NCI-H345 treated with DMSO at 0.1 percent for 48 hours (cell line): ENCODE measurements at regions not wholly inside any gene's neighbourhood (a gene's known extent, or its start where the extent isn't known, plus 50 kb on each side); places are given as distances from the start of the nearest gene placed in this dataset.

Source experiments
- DNase-seq: peaks from one replicate; lab custom pipeline; 2025; ENCODE audit not compliant: unreplicated experiment; lab: John Stamatoyannopoulos, UW

DNA sequence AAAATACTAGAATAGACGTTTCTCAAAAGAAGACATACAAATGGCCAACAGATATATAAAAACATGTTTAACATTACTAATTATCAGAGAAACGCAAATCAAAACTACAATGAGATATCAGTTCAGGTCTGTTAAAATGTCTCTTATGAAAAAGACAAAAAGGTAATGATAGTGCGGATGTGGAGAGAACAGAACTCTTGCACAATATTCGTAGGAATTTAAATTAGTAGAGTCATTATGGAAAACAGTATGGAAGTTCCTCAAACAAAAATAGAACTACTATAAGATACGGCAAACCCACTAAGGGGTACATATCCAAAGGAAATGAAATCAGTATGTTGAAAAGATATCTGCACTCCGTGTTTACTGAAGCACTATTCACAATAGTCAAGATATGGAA, 167.5 kb upstream of the CWC22 start:
- DNase-seq = no peak

DNA sequence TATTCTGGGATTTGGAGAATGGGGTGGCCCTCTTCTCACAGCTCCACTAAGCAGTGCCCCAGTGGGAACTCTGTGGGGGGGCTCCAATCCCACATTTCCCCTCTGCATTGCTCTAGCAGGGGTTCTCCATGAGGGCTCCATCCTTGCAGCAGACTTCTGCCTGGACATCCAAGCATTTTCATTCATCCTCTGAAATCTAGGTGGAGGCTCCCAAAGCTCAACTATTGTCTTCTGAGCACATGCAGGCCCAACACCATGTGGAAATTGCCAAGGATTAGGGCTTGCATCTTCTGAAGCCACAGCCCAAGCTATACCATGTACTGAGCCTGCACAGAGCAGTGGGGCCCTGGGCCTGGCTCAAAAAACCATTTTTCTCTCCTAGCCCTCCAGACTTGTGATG, 162.4 kb upstream of the CWC22 start:
- no peak for DNase-seq

DNA sequence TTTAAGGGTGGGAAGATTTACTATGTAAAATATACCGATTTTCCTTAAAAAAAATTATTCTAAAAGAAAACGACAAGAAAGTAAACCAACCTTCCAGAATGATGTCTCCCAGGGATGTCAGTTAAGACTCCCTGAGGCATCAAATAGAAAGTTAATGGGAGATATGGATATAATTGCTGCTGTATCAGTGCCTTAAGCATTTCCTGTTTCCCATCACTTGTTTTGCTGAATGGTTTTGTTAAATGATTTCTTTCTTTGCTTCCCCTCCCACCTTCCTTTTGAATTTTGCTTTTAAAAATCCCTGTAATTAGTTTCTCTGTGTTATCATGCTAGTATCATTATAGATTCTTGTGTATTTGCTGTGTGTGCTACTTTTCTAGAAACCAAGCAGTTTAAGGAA, 154.3 kb upstream of the CWC22 start:
- DNase-seq = no peak

DNA sequence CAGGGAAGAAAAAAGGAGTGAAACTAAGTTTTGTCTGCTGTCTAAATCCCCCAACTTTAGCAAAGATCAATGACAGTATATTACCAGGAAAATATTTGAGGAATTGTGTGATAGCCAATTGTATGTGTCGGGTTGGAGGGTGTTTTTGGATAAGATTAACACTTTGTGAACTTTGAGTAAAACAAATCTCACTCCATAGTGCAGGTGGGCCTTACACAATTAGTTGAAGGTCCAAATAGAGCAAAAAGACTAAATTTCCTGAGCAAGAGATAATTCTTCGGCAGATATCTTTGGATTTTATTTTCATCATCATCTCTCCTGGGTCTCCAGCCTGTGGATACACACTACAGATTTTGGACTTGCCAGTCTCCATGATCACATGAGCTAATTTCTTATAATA, 152.8 kb upstream of the CWC22 start:
- no peak for DNase-seq

DNA sequence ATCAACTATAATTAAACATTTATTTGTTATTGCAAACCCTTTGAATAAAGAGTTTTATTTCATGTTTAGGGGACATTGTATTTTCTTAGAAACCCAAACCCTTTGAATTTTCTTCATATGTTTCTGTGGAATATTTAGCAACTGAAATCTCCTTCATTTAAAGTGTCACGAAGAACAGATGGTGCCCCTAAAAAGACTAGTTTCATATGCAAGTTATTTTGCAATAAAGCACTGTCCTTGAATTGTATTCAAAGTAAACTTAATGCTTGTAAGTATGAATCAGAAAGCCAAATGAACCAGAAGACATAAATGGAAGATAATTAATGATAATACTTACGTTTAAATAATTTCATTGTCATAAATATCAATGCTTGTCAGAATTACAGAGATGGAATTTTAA, 151.9 kb upstream of the CWC22 start:
- DNase-seq = no peak

DNA sequence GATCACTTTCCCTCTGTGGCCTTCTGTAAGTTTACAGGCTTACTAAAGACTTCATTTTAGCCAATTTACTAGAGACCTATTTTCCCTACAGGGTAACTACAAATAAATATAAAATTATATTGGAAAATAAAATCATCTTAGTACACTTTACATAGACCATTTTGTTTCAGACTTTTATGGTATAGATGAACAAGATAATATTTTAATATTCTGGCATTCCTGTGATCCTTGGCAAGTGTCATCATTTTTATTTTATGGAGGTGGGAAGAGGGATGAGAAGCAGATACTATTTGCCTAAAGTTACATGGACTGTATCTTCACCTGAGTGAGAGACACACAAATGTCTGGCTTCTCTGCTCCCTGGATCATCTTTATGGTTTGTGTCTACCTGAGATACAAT, 149.6 kb upstream of the CWC22 start:
- no peak for DNase-seq

DNA sequence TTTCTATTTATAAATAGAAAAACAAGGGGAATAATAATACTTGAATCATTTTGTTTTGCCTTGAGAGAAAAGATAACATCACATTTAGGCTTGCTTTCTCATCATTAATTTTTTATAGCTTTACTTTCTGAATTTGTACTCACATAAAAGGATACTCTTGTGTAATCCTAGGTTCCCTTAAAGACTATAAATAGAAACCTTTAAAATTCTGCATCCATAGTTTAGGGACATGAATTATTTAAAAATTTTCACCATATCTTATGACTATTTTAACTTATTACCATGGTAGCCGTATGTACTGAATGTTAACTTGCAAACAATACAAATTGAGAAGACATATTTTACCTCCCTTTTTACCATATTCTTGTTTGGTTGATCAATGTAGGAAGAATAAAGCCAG, 143.5 kb upstream of the CWC22 start:
- DNase-seq = no peak

DNA sequence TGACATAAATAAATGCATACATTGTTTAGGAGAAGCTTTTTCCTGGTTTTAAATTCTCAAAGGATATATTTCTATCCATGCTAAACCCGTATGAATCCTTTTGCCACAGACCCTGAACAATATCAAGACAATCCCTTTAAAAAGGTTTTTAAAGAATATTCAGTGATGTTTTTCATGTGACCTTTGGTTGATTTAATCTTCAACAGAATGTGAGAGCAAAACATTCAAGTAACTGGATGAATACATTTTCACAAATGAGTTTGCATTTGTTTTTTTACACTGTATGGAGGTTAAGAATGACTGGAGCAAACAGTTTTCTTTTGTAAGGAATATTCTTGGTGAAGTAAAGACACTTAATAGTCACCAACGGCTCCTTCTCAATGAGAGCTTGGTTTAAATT, 139.4 kb upstream of the CWC22 start:
- no peak for DNase-seq

DNA sequence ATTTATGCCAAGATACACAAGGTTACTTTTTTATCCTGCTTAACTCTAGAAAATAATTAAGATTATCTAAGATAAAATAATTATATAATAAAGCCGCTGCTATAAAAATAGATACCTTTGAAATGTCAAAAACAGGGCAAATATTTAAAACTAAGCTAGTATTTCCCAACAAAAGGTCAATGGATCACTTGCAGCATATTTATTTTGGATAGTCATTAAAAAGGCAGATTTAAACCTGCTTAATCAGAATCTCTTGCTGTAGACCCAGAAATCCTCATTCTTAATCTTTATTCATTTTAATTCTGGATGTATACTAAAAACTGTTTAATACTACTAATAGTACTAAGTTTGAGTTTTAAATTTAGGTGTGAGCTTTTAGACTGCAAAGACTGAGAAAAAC, 139.0 kb upstream of the CWC22 start:
- DNase-seq = no peak

DNA sequence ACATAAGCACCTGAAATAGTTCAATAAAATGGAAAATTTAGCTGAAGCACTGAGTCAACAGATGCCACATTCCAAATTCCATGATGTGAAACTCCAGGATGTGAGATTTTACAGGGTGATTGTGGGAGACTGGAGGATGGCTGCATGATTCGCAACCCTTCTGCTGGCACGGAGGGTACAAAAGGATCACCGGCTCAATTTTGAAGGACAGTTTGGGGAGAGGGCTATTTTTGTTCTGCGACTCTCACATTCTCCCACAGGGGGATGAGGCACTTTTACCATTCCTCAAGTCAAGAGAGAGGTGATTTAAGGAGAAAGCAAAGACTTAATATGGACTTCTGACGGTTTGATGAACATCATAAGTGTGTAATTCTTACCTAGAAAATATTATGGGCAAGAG, 138.1 kb upstream of the CWC22 start:
- DNase-seq = no peak

DNA sequence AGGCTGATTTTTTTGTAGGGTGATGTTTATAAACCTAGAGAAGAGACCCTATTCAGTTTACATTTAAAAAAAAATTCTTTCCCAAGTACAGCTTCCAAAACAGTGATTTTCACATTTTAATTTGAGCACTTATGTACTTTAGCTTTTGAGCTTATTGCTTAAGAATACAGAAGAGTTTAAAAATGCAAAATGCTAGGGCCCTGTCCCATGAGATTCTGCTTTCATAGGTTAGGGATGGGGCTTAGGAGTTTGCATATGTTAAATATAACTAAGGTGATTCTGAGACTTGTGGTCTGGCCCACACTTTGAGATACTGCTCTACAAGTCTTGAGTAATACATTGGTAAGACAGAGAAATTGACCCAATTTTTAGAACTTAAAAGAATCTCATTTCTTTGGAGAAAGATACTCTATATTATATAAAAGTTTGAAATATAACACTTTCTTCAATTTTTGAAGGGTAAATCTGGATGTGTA, 137.3 kb upstream of the CWC22 start:
- no peak for DNase-seq

DNA sequence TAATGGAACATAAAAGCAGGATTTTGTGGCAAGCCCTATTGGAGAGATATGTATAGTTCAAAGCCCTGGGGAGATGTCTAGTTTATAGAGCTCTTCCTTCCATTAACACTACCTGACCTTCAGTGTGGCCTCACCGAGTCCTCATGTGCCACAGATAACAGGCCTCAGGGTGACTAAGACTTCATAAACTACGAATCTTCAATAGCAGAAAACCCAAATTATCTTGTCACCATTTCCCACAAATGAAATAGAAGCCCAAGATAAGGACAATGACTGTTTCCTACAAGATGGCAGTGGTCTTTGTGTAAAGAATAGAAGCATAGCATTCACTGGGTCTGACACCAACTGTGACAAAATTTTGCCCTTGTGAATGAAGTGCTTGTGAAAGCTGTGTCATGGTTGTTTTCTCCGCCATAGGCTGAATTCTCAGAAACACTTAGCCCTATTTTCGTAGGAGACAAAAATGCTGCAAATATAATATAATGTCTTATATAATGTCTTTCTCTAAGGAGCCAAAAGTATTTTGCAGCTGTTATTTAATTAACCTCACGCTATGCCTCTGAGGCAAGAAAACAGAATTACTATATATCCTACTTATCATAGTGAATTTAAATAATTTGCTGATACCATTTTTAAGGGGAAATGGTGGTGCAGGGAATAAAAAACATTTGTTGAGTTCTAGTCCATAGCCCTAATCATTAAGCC, 136.7 kb upstream of the CWC22 start:
- no peak for DNase-seq

DNA sequence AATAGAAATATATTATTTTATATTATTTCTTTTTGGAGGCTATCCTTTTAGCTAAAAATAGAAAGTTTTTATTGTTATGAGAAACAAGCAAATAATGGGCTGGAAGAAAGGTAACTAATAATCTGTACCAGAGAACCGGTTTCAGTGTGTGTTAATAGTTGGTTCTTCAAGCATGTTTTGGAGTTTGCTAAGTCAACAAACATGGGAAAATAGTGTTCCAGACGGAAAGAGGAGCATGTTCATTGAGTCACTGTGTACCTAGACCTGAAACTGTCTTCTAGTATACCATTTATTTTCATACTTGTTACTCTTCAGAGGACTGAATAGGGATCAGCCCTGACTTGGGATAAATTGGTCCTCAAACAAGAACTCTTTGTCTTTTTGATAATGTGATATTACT, 134.5 kb upstream of the CWC22 start:
- DNase-seq = no peak

DNA sequence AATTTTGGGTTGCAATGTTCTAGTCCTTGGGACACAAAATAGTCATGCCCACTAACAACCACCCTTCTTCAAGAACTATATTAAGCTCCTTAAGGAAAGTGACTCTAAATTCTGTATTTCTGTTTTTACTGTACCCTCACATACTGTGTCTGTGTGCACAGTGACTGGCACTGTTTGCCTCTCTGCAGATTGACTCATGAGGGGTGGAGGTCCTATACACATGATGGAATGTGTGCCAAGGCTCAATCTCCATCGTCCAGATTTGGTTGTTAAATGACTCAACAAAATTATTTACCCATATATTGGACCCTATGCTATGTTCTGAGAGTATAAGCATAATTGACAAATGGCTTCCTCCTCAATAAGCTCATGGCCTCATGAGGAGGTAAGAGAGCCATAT, 126.6 kb upstream of the CWC22 start:
- no peak for DNase-seq

DNA sequence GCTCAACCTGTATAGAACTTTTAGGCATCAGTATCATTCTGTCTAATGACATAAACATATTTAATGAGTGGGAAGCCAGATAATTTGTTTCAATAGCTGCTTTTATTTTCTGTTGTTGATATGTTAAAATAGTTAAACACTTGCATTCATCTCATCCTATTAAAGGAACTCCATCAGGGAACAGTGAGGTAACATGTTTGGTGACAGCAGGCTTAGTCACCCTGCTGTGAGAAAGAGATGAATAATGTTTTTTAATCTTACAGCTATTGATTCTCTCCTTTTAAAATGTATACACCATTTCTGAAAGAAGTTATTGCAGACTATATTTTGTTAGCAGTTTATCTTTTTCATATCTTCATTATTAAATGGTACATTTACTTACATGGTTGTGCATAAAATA, 123.3 kb upstream of the CWC22 start:
- DNase-seq = no peak

DNA sequence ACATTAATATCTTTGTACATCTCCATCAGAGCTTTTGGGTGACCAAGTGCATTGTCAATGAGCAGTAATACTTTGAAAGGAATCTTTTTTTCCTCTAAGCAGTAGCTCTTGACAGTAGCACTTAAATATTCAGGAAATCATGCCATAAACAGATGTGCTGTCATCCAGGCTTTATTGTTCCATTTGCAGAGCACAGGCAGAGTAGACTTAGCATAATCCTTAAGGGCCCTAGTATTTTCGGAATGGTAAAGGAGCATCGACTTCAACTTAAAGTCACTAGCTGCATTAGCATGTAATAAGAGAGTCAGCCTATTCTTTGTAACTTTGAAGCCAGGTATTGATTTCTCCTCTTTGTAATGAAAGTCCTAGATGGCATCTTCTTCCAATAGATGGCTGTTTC, 121.8 kb upstream of the CWC22 start:
- DNase-seq = no peak

DNA sequence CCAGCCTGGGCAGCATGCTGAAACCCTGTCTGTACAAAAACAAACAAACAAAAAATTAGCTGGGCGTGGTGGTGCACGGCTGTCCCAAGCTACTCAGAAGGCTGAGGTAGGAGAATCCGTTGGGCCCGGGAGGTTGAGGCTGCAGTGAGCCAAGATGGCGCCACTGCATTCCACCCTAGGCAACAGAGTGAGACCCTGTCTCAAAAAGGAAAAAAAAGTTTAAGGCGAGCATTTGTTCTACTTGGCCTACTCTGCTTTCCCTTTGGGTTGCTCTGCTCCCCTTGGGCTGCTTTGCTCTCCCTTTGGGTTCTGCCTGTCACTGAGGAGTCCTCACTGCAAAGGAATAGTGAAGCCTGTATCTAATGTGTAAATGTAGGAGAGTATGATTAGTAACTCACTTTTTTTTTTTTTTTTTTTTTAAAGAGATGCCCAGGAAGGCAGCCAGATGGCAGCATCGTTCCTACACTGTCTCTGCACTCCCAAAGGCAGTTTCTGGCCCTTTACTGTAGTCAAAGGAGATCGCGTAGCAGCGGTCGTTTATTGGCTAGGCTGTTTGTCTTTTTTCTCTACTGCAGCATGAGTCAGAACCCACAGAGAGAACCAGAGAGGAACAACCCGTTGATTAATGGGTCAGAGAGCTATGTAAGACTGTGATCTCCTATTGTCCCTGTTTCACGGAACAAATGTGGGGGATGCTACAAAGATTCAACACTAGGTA, 118.3 kb upstream of the CWC22 start:
- peak; percentile 36 for DNase-seq

DNA sequence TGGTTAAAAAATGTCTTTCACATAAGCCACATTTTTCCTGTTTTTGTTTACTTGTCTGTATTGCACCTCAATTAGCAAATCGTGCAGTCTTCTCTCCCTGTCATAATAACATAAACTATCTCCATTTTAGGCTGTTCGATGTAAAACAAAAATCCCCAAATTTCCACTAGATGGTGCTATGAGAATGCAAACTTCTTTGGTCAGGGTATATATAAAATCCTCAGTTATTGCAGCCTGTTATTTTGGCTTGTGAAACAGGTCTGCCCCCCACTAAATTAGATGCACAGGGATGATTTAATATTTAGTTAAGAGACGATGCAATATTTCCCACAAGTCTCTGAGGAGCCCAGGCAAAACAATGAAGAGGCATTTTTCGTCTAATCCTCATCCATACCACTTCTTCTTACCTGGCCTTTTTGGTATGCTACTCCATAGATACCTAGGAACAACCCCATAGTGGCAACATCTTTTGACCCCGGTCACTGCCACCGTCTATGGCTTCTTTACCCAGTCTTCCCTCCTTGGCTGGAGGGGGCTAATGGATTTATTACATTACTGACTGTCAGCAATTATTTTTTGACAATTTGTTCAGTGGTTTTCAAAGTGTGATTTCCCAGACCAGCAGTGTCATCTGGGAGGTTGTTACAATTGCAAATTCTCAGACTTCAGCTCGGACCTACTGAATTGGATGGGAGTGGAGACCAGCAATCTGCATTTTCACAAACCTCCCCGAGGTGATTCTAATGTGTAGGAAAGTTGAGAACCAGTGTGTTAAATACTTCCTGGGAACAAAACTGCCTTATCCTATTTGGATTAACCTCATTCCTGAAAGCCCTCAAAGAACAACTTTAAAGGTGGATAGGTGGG, 117.4 kb upstream of the CWC22 start:
- DNase-seq = peak; percentile 29

DNA sequence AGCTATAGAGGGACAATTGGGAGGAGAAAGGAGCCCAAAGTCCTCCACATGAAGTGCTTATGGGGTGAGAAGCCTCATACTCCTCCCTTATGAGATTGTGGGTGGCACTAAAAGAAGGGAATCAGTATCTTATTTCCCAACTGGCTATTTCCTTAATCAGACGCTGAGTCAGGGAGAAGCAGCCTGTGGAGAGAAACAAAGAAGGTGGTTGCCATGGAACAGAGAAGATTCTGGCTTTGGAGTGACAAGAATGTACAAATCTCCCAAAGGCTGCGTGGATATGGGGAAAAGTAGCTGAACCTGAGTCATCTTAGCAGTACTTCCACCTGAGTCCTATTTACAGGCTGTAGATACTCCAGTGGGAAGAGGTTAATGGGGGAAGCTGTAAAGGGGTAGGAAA, 115.8 kb upstream of the CWC22 start:
- DNase-seq = no peak

DNA sequence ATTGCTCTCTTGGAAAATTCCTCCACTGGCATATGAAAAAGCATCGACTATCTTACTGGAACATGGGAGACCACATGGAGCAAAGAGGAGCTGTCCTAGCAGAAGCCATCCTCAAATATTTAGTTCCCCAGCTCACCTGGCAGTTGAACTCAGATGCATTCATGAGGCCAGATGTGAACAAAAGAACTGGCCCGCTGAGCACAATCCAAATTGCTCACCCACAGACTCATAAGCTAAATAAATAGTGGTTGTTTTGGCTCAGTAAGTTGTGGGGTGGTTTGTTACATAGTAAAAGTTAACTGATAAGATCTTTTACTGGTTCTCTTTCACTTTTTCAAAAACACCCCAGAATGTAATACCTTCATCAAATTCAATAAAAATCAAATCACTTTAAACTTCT, 108.6 kb upstream of the CWC22 start:
- DNase-seq = no peak

DNA sequence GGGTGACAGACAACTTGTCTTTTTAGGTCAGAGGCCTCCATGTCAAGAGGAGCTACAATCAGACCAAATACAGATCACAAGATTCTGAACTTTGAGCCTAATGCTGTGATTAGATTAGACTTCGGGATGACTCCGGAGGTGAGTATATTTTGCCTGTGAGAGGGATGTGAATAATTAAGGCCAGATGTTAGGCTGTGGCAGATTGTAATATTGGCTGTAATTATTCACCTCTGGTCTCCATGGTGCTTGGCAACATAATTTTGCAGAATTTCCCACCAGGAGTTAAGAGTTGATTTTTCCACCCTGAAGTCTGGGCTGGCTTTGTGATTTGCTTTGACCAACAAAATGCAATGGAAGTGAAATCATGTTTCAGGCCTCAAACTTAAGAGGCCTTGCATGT, 108.2 kb upstream of the CWC22 start:
- no peak for DNase-seq

DNA sequence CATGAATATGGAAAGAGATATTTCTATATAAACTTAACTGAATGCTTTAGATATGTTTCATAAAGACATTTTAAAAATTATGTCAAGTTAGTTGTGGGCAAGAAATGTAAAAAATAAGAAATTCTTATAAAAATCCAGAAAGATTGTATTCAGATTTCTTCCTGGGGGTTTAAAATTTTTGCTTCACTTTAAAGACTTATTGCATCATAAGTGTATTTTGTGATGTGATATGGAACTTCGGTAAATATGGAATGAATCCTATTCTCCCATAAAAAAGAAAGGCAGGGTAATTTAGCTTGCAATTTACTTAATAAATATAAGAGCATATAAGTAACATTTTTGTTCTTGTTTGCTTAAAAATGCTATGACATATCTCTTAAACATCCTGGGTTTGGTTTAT, 104.8 kb upstream of the CWC22 start:
- no peak for DNase-seq
